Activated T-cell treated with anti-CD3 and anti-CD28 coated beads for 1 hour (primary cell): ENCODE measurements at regions not wholly inside any gene's neighbourhood (a gene's known extent, or its start where the extent isn't known, plus 50 kb on each side); places are given as distances from the start of the nearest gene placed in this dataset.
A peak's percentile ranks its signal among the peaks of the same experiment; 100 is the strongest.
"Not testable (repeated sequence)": the region's sequence is repeated elsewhere in the genome, so short reads cannot be mapped to it uniquely, and the experiment has no call there.

Experiments used
- DNase-seq: peaks from one replicate; pipeline ENCODE4 v3.0.0-alpha.2; 2020; ENCODE audit warnings: low read depth

DNA sequence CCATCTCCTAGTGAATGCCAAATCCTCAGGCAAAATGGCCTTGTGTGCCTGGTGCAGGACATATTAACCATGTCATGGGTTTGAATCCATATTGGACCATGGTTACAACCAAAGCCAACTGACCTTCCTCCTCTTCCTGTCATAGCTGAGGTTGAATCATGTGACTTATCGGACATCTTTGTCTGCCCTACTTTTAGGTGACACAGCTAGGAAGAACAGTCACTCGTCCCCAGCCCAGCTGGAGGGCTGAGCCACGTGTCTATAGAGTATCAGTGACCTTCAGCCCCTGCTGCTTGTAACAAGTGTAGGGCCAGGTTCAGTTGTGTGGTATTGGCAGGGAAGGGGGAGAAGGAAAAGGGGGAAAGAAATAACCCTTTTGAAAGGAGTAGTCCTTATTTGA lies 225.2 kb downstream of the KTN1 start:
- DNase-seq: no peak

DNA sequence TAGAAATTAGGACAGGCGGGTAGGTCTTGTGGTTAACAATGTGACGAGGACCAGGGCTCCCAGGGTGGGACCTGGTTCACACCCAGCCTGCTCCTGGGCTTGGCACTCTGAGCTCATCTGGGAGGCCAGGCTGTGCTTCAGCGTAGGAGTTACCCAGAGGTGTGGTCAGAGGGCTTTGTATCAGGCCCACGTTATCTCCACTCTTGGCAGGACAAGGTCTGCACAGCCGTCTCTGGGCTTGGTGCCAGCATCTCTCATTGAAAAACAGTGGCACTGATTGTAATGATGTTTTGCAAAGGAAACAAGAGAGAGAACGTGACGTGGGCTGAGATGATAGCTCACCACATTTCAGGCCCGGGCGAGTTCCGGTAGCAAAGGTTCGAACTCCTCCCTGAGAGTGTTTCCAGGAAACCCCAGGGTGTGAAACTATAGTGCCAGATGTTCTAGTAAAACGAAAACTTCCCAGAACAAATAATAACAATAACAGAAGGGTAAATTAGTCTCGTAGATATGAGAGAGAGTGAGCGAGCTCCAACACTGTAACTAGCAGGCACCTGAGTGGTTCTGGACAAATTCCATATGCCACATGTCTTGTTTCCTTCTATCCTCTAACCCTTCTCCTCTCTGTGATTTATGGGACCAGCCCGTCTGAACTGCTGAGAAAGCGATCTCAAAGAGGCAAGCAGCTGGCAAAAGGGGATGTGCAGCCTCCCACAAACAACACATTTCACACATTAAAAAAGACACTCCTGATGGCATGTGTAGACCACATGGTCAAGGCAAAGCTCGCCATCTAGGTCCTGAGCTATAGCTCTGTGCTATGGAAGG lies 227.3 kb downstream of the KTN1 start:
- peak; percentile 56 for DNase-seq

DNA sequence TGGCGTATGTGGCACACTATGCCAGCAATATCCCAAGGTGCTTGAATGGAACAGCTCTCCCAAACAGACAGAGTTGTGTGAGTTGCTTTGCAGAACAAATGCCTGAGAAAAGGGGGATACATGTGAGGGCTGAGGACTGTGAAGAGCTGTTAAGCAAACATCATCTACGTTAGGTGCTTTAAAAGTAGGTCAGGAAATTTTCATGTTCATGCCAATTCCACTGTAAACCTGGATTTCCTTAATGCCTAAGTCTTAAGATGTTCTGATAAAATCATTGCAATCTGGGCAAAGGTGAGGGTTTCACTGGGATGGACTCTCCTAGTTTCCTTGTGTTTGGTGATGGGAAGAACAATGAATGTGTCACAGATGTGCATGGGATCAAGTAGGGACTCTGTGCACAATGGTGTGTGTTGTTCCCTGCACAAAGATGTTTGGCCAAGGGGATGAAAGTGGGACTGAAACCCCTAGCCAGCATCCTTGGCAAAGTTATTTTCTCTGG lies 227.9 kb downstream of the KTN1 start:
- no peak for DNase-seq

DNA sequence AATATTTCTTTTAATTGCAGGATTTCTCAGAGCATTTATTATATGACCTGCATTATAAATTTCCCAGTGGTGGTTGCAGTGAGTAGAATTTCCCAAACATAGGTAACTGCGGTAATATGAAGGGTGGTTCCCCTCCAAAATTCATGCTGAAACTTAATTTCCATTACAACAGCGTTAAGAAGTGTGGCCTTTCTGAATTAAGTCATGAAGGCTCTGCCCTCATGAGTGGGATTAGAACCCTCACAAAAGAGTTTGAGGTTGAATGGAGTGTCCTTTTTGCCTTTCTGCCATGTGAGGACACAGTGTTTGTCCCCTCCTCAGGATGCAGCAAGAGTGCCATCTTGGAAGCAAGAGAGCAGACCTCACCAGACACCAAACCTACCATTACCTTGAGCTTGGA lies 233.6 kb downstream of the KTN1 start:
- no peak for DNase-seq

DNA sequence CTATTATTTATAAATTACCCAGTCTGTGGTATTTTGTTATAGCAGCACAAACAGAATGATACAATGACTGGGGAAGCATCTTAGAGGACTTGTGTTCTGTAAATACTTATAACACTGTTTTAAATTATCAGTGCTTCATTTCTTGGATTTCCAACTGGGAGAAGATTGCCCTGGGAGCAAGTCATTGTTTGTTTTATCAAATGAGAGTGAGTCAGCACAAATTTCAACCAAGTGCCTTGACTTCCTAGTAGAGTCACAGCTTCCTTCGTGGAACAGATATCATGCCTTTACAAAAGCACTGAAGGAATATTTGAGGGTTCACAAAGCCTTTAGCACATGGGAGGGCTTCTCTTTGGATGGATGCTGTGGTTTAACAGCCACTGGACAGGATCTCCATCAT lies 234.1 kb downstream of the KTN1 start:
- DNase-seq: no peak

DNA sequence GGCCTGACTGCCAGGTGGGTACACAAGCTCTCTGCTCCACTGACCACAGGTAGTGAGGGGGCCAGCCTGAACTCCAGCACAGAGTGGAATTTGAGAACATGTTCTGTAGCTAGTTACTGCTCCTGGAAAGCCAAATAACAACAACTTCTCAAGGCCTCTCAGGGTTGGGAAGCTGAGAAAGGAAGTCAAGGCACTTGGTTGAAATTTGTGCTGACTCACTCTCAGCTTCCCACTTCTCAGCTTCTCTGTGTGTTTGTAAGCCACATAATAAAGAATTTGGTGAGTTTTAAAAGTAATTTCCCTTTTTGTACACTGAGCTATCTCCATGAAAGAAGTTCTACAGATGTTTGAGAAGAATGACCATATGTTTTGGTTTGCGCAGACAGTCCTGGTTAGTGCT lies 234.9 kb downstream of the KTN1 start:
- DNase-seq: no peak

DNA sequence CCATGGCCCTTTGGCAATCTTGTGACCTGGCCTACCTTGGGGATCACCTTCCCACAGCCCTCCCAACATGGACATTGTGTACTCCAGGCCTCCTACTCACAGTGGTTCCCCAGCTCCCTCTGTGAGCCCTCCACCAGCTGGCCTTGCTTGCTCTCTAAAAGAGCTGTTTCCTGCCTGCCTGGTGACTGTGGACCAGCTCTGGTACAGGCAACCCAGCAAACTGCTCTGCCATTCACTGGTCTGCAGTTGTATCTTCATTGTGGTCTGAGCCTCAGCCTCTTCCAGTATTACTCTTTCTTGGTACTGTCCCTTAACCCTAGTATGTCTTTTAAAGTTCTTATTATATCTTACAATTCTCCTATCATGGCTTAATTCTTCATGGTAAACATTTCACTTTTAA lies 236.2 kb downstream of the KTN1 start:
- DNase-seq: no peak

DNA sequence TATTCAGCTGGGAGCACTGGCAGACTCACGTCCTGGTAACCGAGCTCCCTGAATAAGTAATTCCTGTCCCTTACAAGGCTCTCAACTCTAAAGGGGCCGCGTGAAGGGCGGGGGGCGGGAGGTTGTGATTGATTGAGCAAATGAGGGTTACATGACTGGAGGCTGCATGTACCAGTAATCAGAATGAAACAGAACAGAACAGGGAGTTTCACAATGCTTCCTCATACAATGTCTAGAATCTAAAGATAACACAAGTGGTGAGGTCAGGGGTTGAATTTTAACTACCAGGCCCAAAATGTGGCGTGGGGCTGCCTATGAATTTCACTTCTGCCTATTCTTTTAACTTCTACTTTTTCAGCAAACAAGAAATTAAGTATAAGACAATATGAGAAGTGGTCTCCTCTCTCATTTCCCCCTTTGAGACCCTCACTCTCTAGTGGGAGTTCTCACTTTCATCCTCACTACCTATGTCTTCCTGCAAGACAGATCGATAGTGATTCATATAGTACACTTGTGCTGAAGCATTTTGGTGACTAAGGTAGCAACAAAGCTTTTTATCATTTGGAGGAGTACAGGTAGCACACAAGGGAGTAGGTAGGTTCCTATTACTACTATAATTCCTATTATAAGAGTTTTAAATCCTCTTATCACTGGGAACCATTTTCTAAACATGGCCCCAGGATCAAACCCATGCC lies 239.8 kb downstream of the KTN1 start:
- no peak for DNase-seq

DNA sequence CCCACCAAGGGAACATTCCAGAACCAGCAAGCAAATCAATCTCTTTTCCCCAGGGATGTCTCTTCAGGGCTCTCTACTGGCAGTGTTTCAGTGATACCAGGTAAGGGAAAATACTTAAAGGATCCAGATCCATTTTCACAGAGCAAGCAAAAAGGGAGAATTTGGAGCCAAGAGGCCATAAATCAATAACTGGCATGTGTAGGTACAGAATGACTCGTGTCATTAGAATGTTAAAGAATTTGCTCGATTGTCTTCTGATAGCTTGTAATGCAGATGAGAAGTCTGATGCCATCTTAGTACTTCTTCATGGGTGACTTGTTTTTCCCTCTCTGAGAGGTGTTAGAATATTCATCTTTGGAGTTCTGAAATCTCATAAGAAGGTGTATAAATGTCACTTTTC lies 242.9 kb downstream of the KTN1 start:
- DNase-seq: no peak

DNA sequence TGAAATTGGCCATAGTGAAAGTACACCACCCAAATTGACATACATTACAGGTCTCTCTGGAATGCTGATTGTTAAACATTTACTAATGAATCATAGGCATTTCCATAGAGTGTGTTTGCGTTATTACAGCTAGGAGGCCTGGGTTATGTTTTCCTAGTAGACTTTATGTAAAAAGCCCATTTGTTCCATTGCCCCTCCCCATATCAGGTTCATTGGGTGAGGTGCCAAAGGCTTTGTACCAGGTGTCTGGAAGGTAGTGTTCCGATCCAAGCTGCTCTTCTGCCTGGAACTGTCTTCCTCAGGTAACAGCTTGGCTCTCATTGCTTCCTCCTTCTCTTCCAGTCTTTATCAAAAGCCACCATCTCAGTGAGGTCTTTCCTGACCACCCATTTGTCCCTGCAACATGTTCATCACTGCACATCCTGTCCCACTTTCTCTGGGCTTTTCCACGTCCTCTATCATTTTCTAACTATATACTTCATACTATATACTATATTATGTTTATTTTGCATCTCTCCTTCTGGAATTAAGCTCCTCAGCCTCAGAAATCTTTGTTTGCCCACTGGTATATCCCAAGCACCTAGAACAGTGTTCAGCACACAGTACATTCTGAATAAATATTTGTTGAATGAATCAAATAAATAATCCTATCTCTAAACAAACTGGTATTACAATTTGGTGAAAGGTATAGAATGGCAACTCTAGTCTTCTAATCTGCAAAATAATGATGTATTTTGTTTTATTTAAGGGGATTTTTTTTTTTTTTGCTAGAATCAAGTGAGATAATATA lies 252.3 kb downstream of the KTN1 start:
- no peak for DNase-seq

DNA sequence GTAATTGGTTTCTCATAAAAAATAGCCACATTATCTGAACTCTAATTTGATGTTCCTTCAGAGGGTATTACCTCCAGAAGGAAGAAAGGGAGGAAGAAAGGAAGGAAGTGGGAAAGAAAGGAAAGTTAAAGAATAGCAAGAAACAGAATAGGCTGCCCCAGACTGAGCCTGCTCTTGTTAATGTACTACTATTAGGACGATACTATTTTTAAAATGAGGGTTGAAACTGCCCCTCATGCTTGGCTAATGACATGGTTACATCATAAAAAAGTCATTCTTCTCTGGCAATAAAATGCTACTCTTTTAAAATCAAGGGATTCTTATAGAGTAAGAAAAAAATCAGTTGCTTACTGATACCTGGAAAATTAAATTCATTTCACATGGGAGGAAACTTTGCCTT lies 253.0 kb downstream of the KTN1 start:
- no peak for DNase-seq

DNA sequence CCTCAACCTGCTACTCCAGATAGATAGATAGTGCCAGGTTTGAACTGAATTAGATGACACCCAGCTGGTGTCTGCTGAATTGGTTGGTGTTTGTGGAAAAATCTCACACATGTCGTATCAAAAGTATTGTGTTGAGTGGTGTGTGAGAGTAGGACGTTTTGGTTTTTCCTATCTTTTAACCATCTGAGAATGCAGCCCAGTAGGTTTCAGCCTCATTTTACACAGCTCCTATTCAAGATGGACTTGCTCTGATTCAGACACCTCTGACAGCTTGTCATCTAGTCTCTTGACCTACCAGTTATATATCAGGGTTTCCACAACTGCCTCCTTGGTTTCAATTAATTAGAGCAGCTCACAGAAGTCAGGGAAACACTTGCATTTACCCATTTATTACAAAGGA lies 254.4 kb downstream of the KTN1 start:
- DNase-seq: no peak

DNA sequence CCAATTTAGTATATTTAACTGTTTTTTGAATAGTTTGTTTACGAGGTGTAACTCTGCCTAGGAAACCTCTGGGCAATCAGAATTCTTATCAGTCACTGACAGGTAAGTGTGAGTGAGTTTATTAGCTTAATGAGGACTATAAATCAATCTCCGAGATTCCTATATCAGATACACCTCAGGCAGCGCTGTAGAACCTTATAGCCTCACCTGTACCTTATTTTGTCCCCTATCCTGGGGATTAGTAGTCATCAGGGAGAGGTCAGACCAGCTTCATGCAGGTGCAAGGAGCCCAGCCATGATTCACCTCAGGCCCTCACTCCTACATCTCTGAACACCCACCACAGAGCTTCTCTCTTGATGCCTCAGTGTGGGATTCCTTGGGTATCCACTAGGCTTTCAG lies 256.0 kb downstream of the KTN1 start:
- DNase-seq: no peak

DNA sequence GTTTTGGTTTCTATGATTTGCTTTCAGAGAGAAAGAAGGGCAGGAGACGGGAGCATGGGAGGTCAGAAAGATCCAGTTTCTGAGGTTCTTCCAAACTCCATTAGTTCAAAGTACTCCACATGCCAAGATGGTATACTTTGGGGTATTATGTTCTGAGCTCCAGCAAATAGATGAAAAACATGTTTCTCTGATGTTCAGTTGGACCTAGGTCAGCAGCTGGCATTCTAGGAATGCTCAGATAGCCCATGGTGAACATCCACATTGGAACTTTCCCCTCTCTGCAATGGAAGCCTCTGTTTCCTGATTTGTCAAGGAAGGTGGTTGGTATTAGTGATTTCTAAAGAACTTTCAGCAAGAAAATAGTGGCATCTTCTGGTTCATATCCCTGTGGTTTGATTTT lies 257.5 kb downstream of the KTN1 start:
- no peak for DNase-seq

DNA sequence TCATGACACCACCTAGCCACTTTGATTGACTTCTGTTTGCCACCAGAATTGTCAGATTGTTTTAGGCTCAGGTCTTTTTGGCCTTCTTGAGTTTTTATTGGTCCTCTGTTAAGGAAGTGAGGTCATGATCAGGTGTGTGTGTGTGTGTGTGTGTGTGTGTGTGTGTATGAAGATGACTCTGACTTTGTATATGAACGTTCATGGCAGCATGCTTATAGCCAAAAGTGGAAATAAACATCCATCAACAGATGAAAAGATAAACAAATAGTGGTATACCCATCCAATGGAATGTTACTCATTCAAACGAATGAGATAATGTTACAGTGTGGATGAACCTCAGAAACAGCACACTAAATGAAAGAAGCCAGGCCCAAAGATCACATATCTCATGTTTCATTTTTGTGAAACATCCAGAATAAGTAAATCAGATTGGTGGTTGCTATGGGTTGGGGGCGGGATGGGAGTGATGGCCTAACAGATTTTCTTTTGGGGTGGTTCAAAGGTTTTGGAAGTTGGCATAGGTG lies 258.6 kb downstream of the KTN1 start:
- no peak for DNase-seq

DNA sequence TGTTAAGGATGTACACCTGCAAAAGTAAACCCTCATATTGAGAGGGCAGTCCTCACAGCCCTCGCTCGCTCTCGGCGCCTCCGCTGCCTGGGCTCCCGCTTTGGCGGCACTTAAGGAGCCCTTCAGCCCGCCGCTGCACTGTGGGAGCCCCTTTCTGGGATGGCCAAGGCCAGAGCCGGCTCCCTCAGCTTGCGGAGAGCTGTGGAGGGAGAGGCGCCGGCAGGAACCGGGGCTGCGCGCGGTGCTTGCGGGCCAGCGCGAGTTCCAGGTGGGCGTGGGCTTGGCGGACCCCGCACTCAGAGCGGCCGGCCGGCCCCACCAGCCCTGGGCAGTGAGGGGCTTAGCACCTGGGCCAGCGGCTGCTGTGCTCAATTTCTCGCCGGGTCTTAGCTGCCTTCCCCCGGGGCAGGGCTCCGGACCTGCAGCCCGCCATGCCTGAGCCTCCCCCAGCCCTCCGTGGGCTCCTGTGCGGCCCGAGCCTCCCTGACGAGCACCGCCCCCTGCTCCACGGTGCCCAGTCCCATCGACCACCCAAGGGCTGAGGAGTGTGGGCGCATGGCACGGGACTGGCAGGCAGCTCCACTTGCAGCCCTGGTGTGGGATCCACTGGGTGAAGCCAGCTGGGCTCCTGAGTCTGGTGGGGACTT lies 259.4 kb downstream of the KTN1 start:
- DNase-seq: not testable (repeated sequence)

DNA sequence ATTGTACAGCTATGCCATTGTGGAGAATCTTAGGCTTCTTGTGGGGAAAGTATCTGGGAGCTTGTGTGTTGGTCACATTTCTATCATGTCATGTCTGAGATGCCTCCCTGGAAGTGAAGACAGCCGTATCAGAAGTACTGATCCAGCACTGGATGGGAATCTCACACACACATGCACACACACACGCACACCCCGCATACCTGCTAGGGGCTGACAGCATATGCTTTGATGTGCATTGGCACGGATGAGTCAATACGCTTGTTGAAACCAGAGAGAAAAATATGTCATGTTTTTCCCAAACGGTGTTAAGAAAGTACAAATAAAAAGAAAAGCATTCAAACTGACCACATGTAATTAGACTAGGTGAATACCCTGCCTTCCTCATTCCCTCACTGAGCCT lies 260.8 kb downstream of the KTN1 start:
- no peak for DNase-seq

DNA sequence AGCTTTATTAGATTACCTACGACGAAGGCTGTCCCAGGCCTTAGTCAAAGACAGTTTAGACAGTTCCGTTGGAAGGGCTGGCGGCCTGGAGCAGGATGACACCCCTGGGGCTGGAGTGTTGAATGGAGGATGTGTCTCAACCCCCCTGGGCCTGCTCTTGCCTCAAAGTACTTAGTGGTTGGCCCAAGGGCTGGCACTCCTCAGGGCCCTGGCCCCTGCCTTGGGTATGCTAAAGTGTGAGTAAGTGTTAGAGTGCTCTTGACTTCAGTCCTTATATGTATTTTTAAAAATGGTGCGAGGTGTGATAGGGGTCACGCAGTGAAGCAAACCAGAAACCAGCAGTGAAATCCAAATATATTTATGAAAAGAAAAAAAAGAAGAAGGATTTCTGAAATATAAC lies 261.6 kb downstream of the KTN1 start:
- DNase-seq: no peak

DNA sequence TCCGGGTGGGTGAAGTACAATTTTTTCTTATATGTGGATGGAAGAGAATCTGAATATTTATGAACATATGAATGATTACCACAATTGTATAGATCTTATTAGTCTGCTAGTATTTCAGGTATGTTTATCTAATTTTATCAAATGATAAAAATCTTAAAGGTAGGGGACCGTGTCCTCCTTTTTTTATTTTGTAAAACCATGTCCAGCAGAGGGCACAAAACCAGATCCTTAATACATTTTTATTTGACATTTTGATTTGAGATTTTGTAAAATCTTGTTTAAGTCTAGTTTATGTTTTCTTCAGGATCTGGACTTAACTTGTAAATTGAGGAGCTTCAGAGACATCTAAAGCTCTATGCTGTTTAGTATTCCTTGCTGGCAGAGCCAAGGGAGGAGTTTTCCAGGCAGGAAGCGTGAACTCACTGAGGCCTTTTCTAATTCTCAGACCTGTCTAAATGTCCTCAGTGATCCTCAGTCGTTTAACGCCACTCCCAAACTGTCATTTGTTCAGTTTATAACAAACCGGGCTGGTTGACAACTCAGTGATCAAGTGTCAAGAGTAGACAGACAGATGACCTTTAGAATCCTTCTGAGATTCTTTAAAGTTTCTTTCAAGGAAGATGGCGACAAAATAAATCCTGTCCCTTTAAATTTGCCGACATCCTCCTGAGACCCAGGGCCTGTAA lies 263.9 kb downstream of the KTN1 start:
- DNase-seq: no peak

DNA sequence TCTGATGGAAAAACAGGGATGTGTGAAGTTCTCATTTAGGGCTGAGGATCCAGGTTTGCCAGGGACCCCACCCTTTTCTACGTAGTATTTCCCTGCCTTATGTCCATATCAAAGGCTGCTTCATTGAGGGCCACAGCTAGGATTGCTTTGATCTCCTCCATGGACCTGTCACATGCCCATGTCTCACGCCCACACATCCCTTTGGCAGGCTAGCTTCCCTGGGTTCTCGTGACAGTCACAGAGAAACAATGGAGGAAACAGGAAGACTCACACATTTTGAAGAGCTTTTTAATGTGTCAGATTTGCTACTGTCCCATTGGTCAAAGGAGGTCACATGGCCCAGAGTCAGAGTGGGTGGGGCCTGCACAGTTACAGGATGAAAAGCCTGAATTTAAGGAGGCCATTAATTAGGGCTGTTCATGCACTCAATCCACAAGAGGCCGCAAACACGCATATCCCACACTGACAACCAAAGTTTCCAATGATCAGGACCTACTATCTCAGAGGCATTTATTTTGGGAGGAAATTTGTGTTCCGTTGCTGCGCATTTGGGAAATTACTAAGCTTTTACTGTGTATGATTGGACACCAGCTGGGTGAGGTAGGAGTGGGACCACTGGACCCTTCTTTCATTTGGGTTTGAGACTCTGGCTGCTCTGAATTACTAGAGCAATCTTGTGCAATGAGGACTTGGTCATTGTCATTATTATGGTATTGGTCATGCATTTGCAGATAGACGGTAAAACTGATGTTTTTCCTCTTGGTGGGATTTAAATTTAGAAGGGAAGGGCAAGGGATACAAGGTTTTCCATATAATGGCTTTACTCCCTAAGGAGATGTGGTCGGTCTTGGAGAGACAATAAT lies 266.2 kb downstream of the KTN1 start:
- DNase-seq: no peak
